ENCODE measurements at regions not wholly inside any gene's neighbourhood (a gene's known extent, or its start where the extent isn't known, plus 50 kb on each side); places are given as distances from the start of the nearest gene placed in this dataset.
A peak's percentile ranks its signal among the peaks of the same experiment; 100 is the strongest.

GRCh38 chr7:36045326-36045725 is 107.7 kb upstream of the EEPD1 start:
- TF ChIP-seq CEBPB (IDR thresholded peaks at IDR 0.05; ENCODE audit: low read depth, low read length) (no peak), BHLHE40 (IDR thresholded peaks at IDR 0.05; ENCODE audit: low read depth, low read length) (peak; percentile 23; the same call in 1 of the 2 replicates)
- Histone ChIP-seq H3K27me3 (ENCODE audit: control insufficient read depth, insufficient read depth, low read length) (no peaks in the 10 kb centered on the region), H4K91ac (ENCODE audit: insufficient read depth, low read depth, low read length) (no peak overlapping the region), H3K4me3 (ENCODE audit: insufficient read depth, low read depth, low read length) (no peak overlapping the region), H4K8ac (ENCODE audit: low read depth in 2 of 2, low read length in 2 of 2) (peak overlapping the region in 1 of 2 experiments; percentile 57; a peak in 1 of 4 replicates), H3K9me1 (ENCODE audit: insufficient read depth, low read length) (peaks cover 11% of the 10 kb centered on the region), H3K9me3 (ENCODE audit: control insufficient read depth, insufficient read depth, low read length) (no peaks in the 10 kb centered on the region), H3K79me1 (ENCODE audit: low read depth in 1 of 2, low read length in 2 of 2) (no peaks in the 10 kb centered on the region), H3K56ac (ENCODE audit: extremely low read depth, insufficient read depth, low read length) (no peak overlapping the region), H4K20me1 (ENCODE audit: insufficient read depth, low read length) (no peaks in the 10 kb centered on the region), H2BK20ac (ENCODE audit: low read depth, low read length) (no peak overlapping the region), H3K4me1 (ENCODE audit: control insufficient read depth, insufficient read depth, low read length) (peaks cover 25% of the 10 kb centered on the region), H2BK15ac (ENCODE audit: low read depth, low read length) (no peak overlapping the region), H3K4ac (ENCODE audit: low read depth, low read length) (peak overlapping the region; percentile 66; the same call in 1 of the 2 replicates), H2BK5ac (ENCODE audit: low read depth, low read length, poor library complexity, severe bottlenecking) (no peak overlapping the region), H3K18ac (ENCODE audit: low read depth, low read length) (peak overlapping the region; percentile 86; the same call in 1 of the 2 replicates), H3K9ac (ENCODE audit: low read depth, low read length) (no peak overlapping the region), H2AFZ (replicated peaks; ENCODE audit: low read length, poor library complexity) (peak overlapping the region; percentile 44), H3K27ac (ENCODE audit: insufficient read depth, low read length) (no peak overlapping the region), H3K23ac (ENCODE audit: low read depth, low read length) (0 out of 2 replicates have a peak overlapping the region, but pooled peaks have one; percentile 44), H3K14ac (replicated peaks; ENCODE audit: low read depth, low read length) (no peak overlapping the region), H2AK9ac (replicated peaks; ENCODE audit: low read depth, low read length, poor library complexity) (no peak overlapping the region), H2BK120ac (ENCODE audit: low read depth, low read length) (peak overlapping the region; percentile 59; the same call in 1 of the 2 replicates), H2AK5ac (ENCODE audit: low read depth, low read length) (no peak overlapping the region), H4K5ac (ENCODE audit: low read depth, low read length) (peak overlapping the region; percentile 73; the same call in 1 of the 2 replicates), H3K4me2 (ENCODE audit: low read depth, low read length) (no peak overlapping the region), H3K36me3 (ENCODE audit: control insufficient read depth, insufficient read depth, low read length) (no peaks in the 10 kb centered on the region)
- dilution Hi-C loops (cut with HindIII; ENCODE audit: low sequenced_read_pairs, unreplicated experiment) (no loop called here), intact Hi-C loops (cut with micrococcal nuclease) (loop anchor here (5.0 kb wide), 1 partner anchor 72 kb away; no protein-coding TSS in a partner anchor), in situ Hi-C loops (cut with MboI; ENCODE audit: low sequenced_read_pairs) (no loop called here)
- no TSS peak for BruUV-seq (replicated peaks)
- 40% methylated on average over 1 of the region's 2 CpGs; no CpG with 5 or more reads in 1 of the 2 experiments for WGBS, 2 experiments (ENCODE audit: extremely low coverage in 2 of 2, insufficient read length in 1 of 2)
- ATAC-seq (ENCODE audit: low read depth) = peak; percentile 35; the same call in 1 of the 2 replicates
- ChIA-PET POLR2A (ENCODE audit: unreplicated experiment) (no interaction called here), CTCF (no interaction called here)
- DNase-seq = peak; percentile 56
